ENCODE measurements at regions not wholly inside any gene's neighbourhood (a gene's known extent, or its start where the extent isn't known, plus 50 kb on each side); places are given as distances from the start of the nearest gene placed in this dataset.

- Histone ChIP-seq H3K36me3 (ENCODE audit: control insufficient read depth, insufficient read depth, low read length) (no peaks in the 10 kb centered on the region), H3K9ac (ENCODE audit: low read length) (no peak overlapping the region), H3K4me1 (ENCODE audit: control insufficient read depth, insufficient read depth, low read length) (no peaks in the 10 kb centered on the region), H3K4me3 (ENCODE audit: low read length) (no peak overlapping the region), H3K27me3 (ENCODE audit: control insufficient read depth, insufficient read depth, low read length) (no peaks in the 10 kb centered on the region), H3K9me3 (ENCODE audit: control insufficient read depth, low read length) (no peaks in the 10 kb centered on the region)
Measured at GRCh38 chr7:13153266-13153665, 465.8 kb downstream of the ARL4A start.

GRCh38 chr7:13153742-13154141, 466.3 kb downstream of the ARL4A start:
- Histone ChIP-seq H3K4me1 (ENCODE audit: control insufficient read depth, insufficient read depth, low read length) (no peaks in the 10 kb centered on the region), H3K9ac (ENCODE audit: low read length) (no peak overlapping the region), H3K9me3 (ENCODE audit: control insufficient read depth, low read length) (no peaks in the 10 kb centered on the region), H3K27me3 (ENCODE audit: control insufficient read depth, insufficient read depth, low read length) (no peaks in the 10 kb centered on the region), H3K36me3 (ENCODE audit: control insufficient read depth, insufficient read depth, low read length) (no peaks in the 10 kb centered on the region), H3K4me3 (ENCODE audit: low read length) (no peak overlapping the region)

GRCh38 chr7:13155188-13155587, 467.8 kb downstream of the ARL4A start:
- no peaks in the 10 kb centered on the region for H3K9me3 ChIP-seq (ENCODE audit: control insufficient read depth, low read length)

GRCh38 chr7:13159003-13159402, 471.6 kb downstream of the ARL4A start:
- no peaks in the 10 kb centered on the region for H3K4me1 ChIP-seq (ENCODE audit: control insufficient read depth, insufficient read depth, low read length)
- no peaks in the 10 kb centered on the region for H3K27me3 ChIP-seq (ENCODE audit: control insufficient read depth, insufficient read depth, low read length)
- H3K9ac ChIP-seq (ENCODE audit: low read length): no peak overlapping the region
- H3K4me3 ChIP-seq (ENCODE audit: low read length): no peak overlapping the region
- H3K36me3 ChIP-seq (ENCODE audit: control insufficient read depth, insufficient read depth, low read length): no peaks in the 10 kb centered on the region
- H3K9me3 ChIP-seq (ENCODE audit: control insufficient read depth, low read length): no peaks in the 10 kb centered on the region

More at GRCh38 chr7:13155188-13155587, 467.8 kb downstream of the ARL4A start:
- Histone ChIP-seq H3K36me3 (ENCODE audit: control insufficient read depth, insufficient read depth, low read length) (no peaks in the 10 kb centered on the region), H3K27me3 (ENCODE audit: control insufficient read depth, insufficient read depth, low read length) (no peaks in the 10 kb centered on the region), H3K9ac (ENCODE audit: low read length) (no peak overlapping the region), H3K4me3 (ENCODE audit: low read length) (no peak overlapping the region), H3K4me1 (ENCODE audit: control insufficient read depth, insufficient read depth, low read length) (no peaks in the 10 kb centered on the region)

GRCh38 chr7:13159467-13160184, 472.2 kb downstream of the ARL4A start:
- Histone ChIP-seq H3K27me3 (ENCODE audit: control insufficient read depth, insufficient read depth, low read length) (no peaks in the 10 kb centered on the region), H3K4me3 (ENCODE audit: low read length) (no peak overlapping the region), H3K9ac (ENCODE audit: low read length) (no peak overlapping the region), H3K36me3 (ENCODE audit: control insufficient read depth, insufficient read depth, low read length) (no peaks in the 10 kb centered on the region), H3K9me3 (ENCODE audit: control insufficient read depth, low read length) (no peaks in the 10 kb centered on the region), H3K4me1 (ENCODE audit: control insufficient read depth, insufficient read depth, low read length) (no peaks in the 10 kb centered on the region)

- Histone ChIP-seq H3K27me3 (ENCODE audit: control insufficient read depth, insufficient read depth, low read length) (no peaks in the 10 kb centered on the region), H3K36me3 (ENCODE audit: control insufficient read depth, insufficient read depth, low read length) (no peaks in the 10 kb centered on the region), H3K4me3 (ENCODE audit: low read length) (no peak overlapping the region), H3K9me3 (ENCODE audit: control insufficient read depth, low read length) (no peaks in the 10 kb centered on the region), H3K4me1 (ENCODE audit: control insufficient read depth, insufficient read depth, low read length) (no peaks in the 10 kb centered on the region), H3K9ac (ENCODE audit: low read length) (no peak overlapping the region)
Measured at GRCh38 chr7:13161125-13161524, 473.7 kb downstream of the ARL4A start.

GRCh38 chr7:13165854-13166253, 478.4 kb downstream of the ARL4A start:
- H3K9me3 ChIP-seq (ENCODE audit: control insufficient read depth, low read length): no peaks in the 10 kb centered on the region
- H3K36me3 ChIP-seq (ENCODE audit: control insufficient read depth, insufficient read depth, low read length): no peaks in the 10 kb centered on the region

GRCh38 chr7:13166801-13167200, 479.4 kb downstream of the ARL4A start:
- Histone ChIP-seq H3K27me3 (ENCODE audit: control insufficient read depth, insufficient read depth, low read length) (no peaks in the 10 kb centered on the region), H3K4me3 (ENCODE audit: low read length) (no peak overlapping the region), H3K4me1 (ENCODE audit: control insufficient read depth, insufficient read depth, low read length) (no peaks in the 10 kb centered on the region), H3K9ac (ENCODE audit: low read length) (no peak overlapping the region), H3K9me3 (ENCODE audit: control insufficient read depth, low read length) (no peaks in the 10 kb centered on the region), H3K36me3 (ENCODE audit: control insufficient read depth, insufficient read depth, low read length) (no peaks in the 10 kb centered on the region)

More at GRCh38 chr7:13165854-13166253, 478.4 kb downstream of the ARL4A start:
- H3K9ac ChIP-seq (ENCODE audit: low read length): no peak overlapping the region
- no peaks in the 10 kb centered on the region for H3K27me3 ChIP-seq (ENCODE audit: control insufficient read depth, insufficient read depth, low read length)
- H3K4me3 ChIP-seq (ENCODE audit: low read length): no peak overlapping the region
- H3K4me1 ChIP-seq (ENCODE audit: control insufficient read depth, insufficient read depth, low read length): no peaks in the 10 kb centered on the region

GRCh38 chr7:13169356-13169755, 481.9 kb downstream of the ARL4A start:
- no peaks in the 10 kb centered on the region for H3K36me3 ChIP-seq (ENCODE audit: control insufficient read depth, insufficient read depth, low read length)
- H3K9ac ChIP-seq (ENCODE audit: low read length): no peak overlapping the region
- H3K27me3 ChIP-seq (ENCODE audit: control insufficient read depth, insufficient read depth, low read length): no peaks in the 10 kb centered on the region
- no peaks in the 10 kb centered on the region for H3K4me1 ChIP-seq (ENCODE audit: control insufficient read depth, insufficient read depth, low read length)
- H3K9me3 ChIP-seq (ENCODE audit: control insufficient read depth, low read length): no peaks in the 10 kb centered on the region
- H3K4me3 ChIP-seq (ENCODE audit: low read length): no peak overlapping the region

- Histone ChIP-seq H3K36me3 (ENCODE audit: control insufficient read depth, insufficient read depth, low read length) (no peaks in the 10 kb centered on the region), H3K4me1 (ENCODE audit: control insufficient read depth, insufficient read depth, low read length) (peaks cover 3% of the 10 kb centered on the region), H3K9me3 (ENCODE audit: control insufficient read depth, low read length) (no peaks in the 10 kb centered on the region), H3K27me3 (ENCODE audit: control insufficient read depth, insufficient read depth, low read length) (no peaks in the 10 kb centered on the region), H3K4me3 (ENCODE audit: low read length) (no peak overlapping the region), H3K9ac (ENCODE audit: low read length) (no peak overlapping the region)
Measured at GRCh38 chr7:13174991-13175390, 487.6 kb downstream of the ARL4A start.

- H3K4me1 ChIP-seq (ENCODE audit: control insufficient read depth, insufficient read depth, low read length): peaks cover 3% of the 10 kb centered on the region
- H3K9ac ChIP-seq (ENCODE audit: low read length): no peak overlapping the region
- no peak overlapping the region for H3K4me3 ChIP-seq (ENCODE audit: low read length)
- H3K9me3 ChIP-seq (ENCODE audit: control insufficient read depth, low read length): no peaks in the 10 kb centered on the region
- H3K27me3 ChIP-seq (ENCODE audit: control insufficient read depth, insufficient read depth, low read length): no peaks in the 10 kb centered on the region
- no peaks in the 10 kb centered on the region for H3K36me3 ChIP-seq (ENCODE audit: control insufficient read depth, insufficient read depth, low read length)
Measured at GRCh38 chr7:13179011-13179582, 491.7 kb downstream of the ARL4A start.

- no peaks in the 10 kb centered on the region for H3K9me3 ChIP-seq (ENCODE audit: control insufficient read depth, low read length)
- no peak overlapping the region for H3K9ac ChIP-seq (ENCODE audit: low read length)
- H3K36me3 ChIP-seq (ENCODE audit: control insufficient read depth, insufficient read depth, low read length): no peaks in the 10 kb centered on the region
- peaks cover under 1% of the 10 kb centered on the region for H3K4me1 ChIP-seq (ENCODE audit: control insufficient read depth, insufficient read depth, low read length)
- no peaks in the 10 kb centered on the region for H3K27me3 ChIP-seq (ENCODE audit: control insufficient read depth, insufficient read depth, low read length)
- H3K4me3 ChIP-seq (ENCODE audit: low read length): no peak overlapping the region
Measured at GRCh38 chr7:13179775-13180523, 492.5 kb downstream of the ARL4A start.
